ENCODE measurements at regions not wholly inside any gene's neighbourhood (a gene's known extent, or its start where the extent isn't known, plus 50 kb on each side); places are given as distances from the start of the nearest gene placed in this dataset.

DNA sequence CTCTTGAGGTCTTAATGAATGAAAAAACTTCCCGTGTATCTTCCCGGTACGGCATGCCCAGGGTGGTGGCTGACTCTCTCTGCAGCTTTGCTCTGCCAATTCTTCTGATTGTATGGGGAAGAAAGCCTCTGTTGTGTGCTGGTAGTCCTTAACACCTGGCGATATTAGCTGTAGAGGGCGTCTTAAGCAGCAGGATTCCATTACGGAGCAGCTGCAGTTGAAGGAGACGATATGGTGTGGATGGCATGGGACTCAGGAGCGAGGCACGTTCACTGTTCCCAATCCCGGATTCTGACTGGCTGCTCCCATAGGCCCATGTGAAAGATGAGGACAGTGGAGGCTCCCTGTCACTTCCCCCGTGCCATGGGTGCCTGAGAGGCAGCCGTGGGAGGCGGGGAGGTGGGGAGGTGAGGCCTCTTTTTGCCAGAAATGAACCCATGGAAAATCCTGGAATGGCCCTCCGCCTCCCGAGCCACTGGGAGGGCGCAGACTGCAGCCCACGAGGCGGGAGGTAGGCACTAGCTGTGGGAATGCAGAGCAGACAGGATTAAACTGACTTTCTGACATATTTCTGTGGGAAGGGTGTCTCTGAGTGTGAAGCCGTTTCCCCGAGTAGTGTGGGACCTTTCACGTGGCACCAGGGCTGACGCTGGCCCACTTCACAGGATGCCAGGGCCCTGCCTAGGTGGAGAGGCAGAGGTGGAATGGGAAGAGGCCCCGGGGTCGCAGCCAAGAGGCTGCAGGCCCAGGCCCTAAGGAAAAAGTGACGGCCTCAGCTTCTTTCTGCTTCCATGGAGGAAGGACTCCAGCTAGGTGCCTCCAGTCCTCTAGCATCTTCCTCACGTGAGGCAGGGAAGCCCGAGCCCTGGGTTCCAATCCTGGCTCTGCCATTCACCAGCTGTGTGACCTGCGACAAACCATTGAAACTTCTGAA, 121.4 kb upstream of the CD82 start:
- Histone ChIP-seq H3K4me1 (no peaks in the 10 kb centered on the region), H3K27me3 (ENCODE audit: low read depth) (no peaks in the 10 kb centered on the region), H3K9me3 (replicated peaks) (peaks cover 20% of the 10 kb centered on the region), H3K27ac (replicated peaks) (no peak overlapping the region), H3K36me3 (no peaks in the 10 kb centered on the region), H3K4me3 (no peak overlapping the region)
- no peak for DNase-seq
- no peak for TF ChIP-seq CTCF (IDR thresholded peaks at IDR 0.05; ENCODE audit: borderline replicate concordance)
- intact Hi-C loops (cut with micrococcal nuclease), result no loop called here

GRCh38 chr11:44444770-44445321, 120.6 kb upstream of the CD82 start:
- Histone ChIP-seq H3K4me1 (no peaks in the 10 kb centered on the region), H3K4me3 (no peak overlapping the region), H3K27ac (replicated peaks) (no peak overlapping the region), H3K9me3 (replicated peaks) (peaks cover 12% of the 10 kb centered on the region), H3K36me3 (no peaks in the 10 kb centered on the region), H3K27me3 (ENCODE audit: low read depth) (no peaks in the 10 kb centered on the region)
- intact Hi-C loops (cut with micrococcal nuclease), result no loop called here
- no peak for DNase-seq
- no peak for TF ChIP-seq CTCF (IDR thresholded peaks at IDR 0.05; ENCODE audit: borderline replicate concordance)

GRCh38 chr11:44445500-44446365, 119.7 kb upstream of the CD82 start:
- TF ChIP-seq CTCF (IDR thresholded peaks at IDR 0.05; ENCODE audit: borderline replicate concordance), result no peak
- H3K4me1 ChIP-seq, result peaks cover 1% of the 10 kb centered on the region
- no peaks in the 10 kb centered on the region for H3K27me3 ChIP-seq (ENCODE audit: low read depth)
- intact Hi-C loops (cut with micrococcal nuclease), result no loop called here
- DNase-seq, result no peak
- no peaks in the 10 kb centered on the region for H3K36me3 ChIP-seq
- peaks cover 10% of the 10 kb centered on the region for H3K9me3 ChIP-seq (replicated peaks)
- no peak overlapping the region for H3K4me3 ChIP-seq
- H3K27ac ChIP-seq (replicated peaks), result no peak overlapping the region

- DNase-seq, result no peak
- intact Hi-C loops (cut with micrococcal nuclease), result no loop called here
- peaks cover 9% of the 10 kb centered on the region for H3K9me3 ChIP-seq (replicated peaks)
- TF ChIP-seq CTCF (IDR thresholded peaks at IDR 0.05; ENCODE audit: borderline replicate concordance), result no peak
- no peaks in the 10 kb centered on the region for H3K36me3 ChIP-seq
- no peak overlapping the region for H3K27ac ChIP-seq (replicated peaks)
- no peak overlapping the region for H3K4me3 ChIP-seq
- H3K27me3 ChIP-seq (ENCODE audit: low read depth), result no peaks in the 10 kb centered on the region
- H3K4me1 ChIP-seq, result peaks cover 7% of the 10 kb centered on the region
These were observed 119.1 kb upstream of the CD82 start for GRCh38 chr11:44446366-44446762.

DNA sequence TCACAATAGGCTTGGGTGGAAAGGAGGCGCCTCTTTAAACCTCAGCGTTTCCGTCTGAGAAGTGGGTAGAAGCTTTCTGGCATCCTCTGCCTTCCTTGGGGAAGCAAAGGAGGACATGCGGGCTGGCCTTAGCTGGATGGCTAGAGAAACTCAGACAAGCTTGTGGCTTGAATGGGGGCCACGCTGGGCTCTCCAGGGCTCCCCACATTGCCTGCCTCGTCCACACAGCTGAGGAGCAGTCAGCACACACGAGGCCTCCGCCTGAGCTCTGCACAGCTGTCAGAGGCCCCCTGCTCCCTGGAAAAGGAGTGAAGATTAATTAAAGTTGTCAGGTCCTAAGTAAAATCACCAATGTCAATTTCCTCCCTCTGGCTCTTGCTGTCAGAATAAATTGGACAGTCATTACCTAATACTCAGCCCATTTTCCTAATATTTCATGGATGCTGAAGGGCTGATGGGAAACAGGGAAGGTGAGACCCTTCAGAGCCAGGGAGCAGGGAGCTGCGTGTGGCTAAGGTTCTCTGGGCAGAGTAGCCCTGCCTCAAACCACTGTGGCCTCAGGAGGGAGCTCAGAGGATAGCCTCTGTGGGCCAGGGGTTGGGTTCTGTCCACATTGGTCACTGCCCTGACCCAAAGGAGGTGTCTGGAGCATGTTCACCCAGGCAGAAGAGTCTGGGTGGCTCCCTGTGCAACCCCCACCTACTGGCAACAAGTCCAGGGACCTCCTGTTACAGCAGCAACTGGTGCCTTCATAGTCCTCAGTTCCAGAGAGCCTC, 118.3 kb upstream of the CD82 start:
- no peaks in the 10 kb centered on the region for H3K36me3 ChIP-seq
- intact Hi-C loops (cut with micrococcal nuclease), result no loop called here
- no peak overlapping the region for H3K27ac ChIP-seq (replicated peaks)
- H3K4me3 ChIP-seq, result no peak overlapping the region
- peaks cover 1% of the 10 kb centered on the region for H3K9me3 ChIP-seq (replicated peaks)
- no peak for DNase-seq
- peaks cover 7% of the 10 kb centered on the region for H3K4me1 ChIP-seq
- no peak for TF ChIP-seq CTCF (IDR thresholded peaks at IDR 0.05; ENCODE audit: borderline replicate concordance)
- H3K27me3 ChIP-seq (ENCODE audit: low read depth), result no peaks in the 10 kb centered on the region

Measured in left ventricle myocardium inferior (tissue), 1 donor.